Activated CD8-positive, alpha-beta memory T cell treated with anti-CD3 and anti-CD28 coated beads, Interleukin-2, amount 50 U/mL, for 24 hours (primary cell): ENCODE measurements at regions not wholly inside any gene's neighbourhood (a gene's known extent, or its start where the extent isn't known, plus 50 kb on each side); places are given as distances from the start of the nearest gene placed in this dataset.
"Not testable (repeated sequence)": the region's sequence is repeated elsewhere in the genome, so short reads cannot be mapped to it uniquely, and the experiment has no call there.

Experiments used
- DNase-seq: peaks from one replicate; pipeline ENCODE4 v3.0.0-alpha.2; 2020; ENCODE audit errors: extremely low read depth

DNA sequence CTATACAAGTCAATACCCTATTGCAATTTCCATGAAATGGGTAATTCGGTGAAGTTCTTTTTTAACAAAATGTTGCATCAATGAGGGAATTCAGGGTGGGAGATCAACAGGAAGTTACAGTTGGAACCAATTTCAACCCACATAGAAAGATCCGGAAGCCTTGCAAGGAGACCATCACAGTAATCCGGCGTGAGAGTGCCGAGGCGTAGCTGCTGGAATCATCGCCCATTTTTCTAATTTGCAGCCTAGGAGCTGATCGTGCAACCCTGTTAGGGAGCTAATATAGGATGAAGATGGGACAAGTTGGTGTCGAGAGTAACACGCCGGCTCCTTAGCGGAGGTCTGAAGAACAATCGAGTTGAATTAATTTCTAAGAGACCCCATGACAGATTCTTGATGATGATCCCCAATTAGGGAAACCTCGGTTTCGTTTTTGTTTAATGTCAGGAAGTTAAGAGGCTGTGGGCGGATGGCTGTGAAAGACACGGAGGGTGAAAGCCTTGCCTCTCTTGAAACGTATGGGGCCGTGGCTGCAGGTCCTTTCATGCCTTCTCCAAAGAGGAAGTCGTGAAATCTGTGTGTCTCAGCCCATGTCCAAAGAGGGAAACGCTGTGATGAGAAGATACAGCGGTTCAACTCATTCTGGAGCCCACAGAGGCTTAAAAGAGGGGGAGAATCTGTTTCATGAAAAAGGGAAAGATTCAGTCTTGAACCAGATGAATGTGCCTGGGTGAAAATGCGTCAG is 51.2 kb upstream of the CARD11 start:
- no peak for DNase-seq

DNA sequence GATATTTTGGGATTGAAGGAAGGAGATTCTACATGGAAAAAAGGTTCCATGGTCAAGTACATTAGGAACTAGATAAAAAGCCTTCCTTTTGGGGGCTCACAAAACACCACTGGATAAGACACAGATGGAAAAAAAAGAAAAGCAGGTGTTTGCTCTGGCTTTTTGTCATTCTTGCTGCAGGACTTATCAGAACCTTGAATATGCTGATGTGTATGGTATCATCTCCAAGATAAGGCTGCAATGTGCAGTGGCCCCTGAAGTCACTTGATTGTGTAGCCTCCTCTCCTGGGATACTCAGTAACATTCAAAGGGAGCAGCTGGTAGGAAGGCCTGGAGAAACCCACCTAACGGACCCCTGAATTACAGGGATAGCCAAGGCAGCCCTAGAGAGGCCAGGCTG is 54.1 kb upstream of the CARD11 start:
- DNase-seq: no peak

- no peak for DNase-seq
Observed at GRCh38 chr7:3102159-3102558, 58.5 kb upstream of the CARD11 start.

GRCh38 chr7:3103614-3104398 is 60.1 kb upstream of the CARD11 start:
- DNase-seq: no peak

DNA sequence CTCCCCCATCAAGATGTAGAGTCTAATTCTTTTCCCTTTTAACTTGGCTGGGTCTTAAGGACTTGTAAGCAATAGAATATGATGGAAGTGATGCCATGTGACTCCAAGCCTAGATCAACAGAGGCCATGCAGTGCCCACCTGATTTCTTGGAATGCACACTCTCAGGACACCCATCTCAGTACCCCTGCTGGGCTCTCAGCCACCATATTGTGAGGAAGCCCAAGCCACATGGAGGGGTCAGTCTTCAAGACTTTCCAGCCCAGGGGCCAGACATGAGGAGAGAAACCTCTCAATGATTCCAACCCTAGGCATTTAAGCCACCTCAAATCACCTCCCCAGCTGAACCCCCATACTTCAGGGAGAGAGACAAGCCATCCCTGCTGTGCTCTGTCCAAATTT is 62.2 kb upstream of the CARD11 start:
- DNase-seq: no peak

DNA sequence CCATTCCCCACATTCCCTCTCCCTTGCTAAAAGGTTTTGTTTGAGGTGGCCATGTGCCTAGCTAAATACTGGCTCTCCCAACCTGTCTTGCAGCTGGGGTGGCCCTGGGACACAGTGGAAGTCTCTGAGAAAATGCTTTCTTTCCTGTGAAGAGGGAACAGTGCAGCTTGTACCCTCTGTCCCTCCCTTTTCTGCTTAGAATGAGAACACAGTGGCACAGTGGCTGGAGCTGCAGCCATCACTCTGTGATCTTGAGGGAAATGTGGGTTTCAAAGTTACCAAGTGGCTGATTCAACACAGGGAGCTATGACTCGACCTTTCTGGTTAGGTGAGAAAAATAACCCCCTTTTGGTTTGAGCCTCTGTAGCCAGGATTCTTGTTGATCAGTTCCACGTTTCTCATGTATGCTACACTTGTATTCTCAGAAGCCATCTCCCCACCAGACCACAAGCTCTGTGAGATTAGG is 62.7 kb upstream of the CARD11 start:
- no peak for DNase-seq

GRCh38 chr7:3107228-3107763 is 63.6 kb upstream of the CARD11 start:
- no peak for DNase-seq

DNA sequence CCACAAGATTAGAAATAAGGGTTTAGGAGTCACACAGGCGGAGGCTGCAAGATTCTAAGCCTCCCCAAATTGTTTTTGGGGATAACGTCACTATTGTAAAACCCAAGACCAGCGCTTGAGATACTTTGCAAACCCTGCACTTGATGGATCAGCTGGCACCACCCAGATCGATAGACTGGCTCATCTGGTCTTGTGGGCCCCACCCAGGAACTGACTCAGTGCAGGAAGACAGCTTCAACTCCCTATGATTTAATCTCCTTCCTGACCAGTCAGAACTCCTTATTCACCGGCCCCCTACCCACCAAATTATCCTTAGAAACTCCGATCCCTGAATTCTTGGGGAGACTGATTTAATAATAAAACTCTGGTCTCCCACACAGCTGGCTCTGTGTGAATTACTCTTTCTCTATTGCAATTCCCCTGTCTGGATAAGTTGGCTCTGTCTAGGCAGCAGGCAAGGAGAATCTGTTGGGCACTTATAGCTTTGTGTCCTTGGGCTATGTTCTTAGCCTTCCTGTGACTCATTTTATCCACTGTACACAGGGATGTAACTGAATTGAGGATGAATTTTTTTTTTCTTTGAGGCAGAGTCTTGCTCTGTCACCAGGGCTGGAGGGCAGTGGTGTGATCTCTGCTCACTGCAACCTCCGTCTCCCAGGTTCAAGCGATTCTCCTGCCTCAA is 64.4 kb upstream of the CARD11 start:
- no peak for DNase-seq

DNA sequence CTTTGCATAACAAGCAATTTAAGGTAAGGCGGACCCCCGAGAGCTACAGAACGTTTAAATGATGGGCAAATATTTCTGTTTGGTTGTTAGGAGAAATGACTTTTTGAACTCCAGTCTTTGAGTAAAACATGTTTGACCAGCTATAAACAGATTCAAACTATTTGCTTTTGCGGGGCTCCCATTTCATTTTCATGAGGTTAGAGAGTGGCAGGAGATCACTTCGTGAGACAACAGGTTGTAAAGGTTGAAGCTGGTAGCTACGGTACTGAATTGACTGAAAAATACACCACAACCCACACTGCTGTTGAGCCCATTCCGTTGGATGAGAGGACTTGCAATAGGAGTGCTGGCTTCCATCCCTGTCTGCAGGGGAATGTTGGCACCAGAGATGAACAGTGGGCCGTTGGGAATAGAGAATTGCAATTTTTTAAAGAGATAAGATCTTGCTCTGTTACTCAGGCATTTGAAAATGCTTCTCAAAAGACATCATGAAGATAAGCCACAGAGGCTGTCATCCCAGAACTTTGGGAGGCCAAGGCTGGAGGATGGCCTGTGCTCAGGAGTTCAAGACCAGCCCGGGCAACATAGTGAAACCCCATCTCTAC is 65.7 kb upstream of the CARD11 start:
- no peak for DNase-seq

GRCh38 chr7:3112479-3113134 is 68.9 kb upstream of the CARD11 start:
- DNase-seq: no peak

- DNase-seq: no peak
Observed at GRCh38 chr7:3114917-3115316, 71.2 kb upstream of the CARD11 start.

- no peak for DNase-seq
Observed at GRCh38 chr7:3117081-3117480, 73.4 kb upstream of the CARD11 start.

- no peak for DNase-seq
Observed at GRCh38 chr7:3117488-3118231, 74.0 kb upstream of the CARD11 start.

DNA sequence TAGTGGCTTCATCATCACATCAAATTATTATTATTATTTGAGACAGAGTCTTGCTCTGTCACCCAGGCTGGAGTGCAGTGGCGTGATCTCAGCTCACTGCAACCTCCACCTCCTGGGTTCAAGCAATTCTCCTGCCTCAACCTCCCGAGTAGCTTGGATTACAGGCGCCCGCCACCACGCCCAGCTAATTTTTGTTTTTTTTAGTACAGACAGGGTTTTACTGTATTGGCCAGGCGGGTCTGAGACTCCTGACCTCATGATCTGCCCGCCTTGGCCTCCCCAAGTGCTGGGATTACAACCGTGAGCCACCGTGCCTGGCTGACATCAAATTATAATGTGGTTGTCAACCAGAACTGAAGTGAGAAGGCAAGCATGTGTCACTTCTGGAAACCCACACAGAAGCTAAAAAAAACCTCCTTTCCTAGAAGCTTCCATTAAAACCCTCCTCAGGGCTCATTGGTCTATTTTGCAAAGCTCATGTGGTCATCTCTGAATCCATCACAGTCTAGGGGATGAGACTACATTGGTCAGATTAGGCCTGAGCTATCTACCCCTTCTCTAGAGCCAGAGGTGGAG is 75.8 kb upstream of the CARD11 start:
- not testable (repeated sequence) for DNase-seq

DNA sequence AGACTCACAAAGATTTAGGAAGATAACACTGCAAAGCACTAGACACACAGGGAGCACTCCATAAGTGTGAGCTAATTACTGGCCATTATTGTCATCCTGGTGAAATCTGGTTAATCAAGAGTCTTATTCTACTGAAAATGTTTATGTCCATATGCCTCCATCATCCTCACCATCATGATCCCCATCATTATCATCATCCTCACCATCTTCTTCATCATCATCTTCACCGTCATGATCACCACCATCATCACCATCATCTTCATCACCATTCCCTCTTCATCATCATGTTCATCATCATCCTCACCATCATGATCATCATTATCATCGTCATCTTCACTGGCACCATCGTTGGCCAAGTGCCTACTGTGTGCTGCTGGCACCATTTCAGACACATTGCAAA is 76.3 kb upstream of the CARD11 start:
- no peak for DNase-seq

DNA sequence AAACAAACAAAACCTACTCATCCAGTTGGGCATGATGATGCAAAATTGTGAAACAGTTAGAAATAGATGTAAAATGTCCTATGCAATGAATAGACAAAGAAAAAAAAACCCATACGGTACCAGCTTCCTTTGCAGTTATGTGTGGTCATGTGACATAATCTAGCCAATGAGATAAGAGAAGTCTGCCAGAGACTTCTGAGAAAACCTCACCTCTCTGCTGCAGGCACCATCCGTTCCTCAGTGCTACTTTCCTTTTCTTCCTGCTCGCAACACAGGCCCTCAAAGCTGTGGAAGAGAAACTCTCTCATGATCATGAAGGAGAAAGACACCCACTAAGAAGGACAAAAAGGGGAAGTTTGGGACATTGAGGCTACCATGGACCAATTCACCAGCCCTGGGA is 76.8 kb upstream of the CARD11 start:
- no peak for DNase-seq

DNA sequence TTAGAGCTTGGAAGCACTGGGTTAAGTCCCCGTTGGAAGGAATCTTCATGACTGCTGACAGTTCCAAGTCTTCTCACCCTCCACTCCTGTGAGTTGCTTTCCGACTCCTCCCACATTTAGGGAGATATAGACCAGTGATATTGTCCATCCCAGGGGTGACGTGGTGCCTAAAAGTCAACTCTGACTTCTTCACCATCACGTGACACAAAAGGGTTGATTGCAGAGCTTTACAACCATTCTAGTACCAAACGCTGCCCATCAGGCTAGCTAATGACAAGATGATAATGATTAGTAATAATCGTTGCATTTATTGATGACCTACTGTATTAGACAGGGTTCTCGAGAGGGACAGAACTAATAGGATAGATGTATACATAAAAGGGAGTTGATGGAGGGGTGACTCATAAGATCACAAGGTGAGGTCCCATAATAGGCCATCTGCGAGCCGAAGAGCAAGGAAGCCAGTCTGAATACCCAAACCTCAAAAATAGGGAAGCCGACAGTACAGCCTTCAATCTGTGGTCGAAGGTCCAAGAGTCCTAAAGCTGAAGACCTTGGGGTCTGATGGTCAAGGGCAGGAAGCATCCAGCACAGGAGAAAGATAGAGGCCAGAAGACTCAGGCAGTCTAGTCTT is 85.3 kb upstream of the CARD11 start:
- DNase-seq: no peak

- DNase-seq: no peak
Observed at GRCh38 chr7:3133811-3134385, 90.2 kb upstream of the CARD11 start.

- no peak for DNase-seq
Observed at GRCh38 chr7:3134745-3135144, 91.1 kb upstream of the CARD11 start.

- DNase-seq: no peak
Observed at GRCh38 chr7:3135626-3136025, 92.0 kb upstream of the CARD11 start.
